OCI-LY7 (cell line): ENCODE measurements at regions not wholly inside any gene's neighbourhood (a gene's known extent, or its start where the extent isn't known, plus 50 kb on each side); places are given as distances from the start of the nearest gene placed in this dataset.

Experiments
- EZH2phosphoT487 ChIP-seq: fragments of 200-600 bp; sonication (generic); IDR thresholded peaks from 2 replicates; pipeline ENCODE4 v1.6.1; 2018; ENCODE audit warnings: low read depth, borderline replicate concordance, mild to moderate bottlenecking, mixed run types, antibody characterized with exemption, low read length, moderate library complexity, mixed read lengths
- TF ChIP-seq, protein P1 (sequence below): fragments of 200-600 bp; sonication (generic); conservative IDR thresholded peaks from 2 replicates; pipeline ENCODE4 v1.5.1; 2014; ENCODE audit warnings: mild to moderate bottlenecking, antibody characterized with exemption, low read length, moderate library complexity, mixed read lengths

DNA sequence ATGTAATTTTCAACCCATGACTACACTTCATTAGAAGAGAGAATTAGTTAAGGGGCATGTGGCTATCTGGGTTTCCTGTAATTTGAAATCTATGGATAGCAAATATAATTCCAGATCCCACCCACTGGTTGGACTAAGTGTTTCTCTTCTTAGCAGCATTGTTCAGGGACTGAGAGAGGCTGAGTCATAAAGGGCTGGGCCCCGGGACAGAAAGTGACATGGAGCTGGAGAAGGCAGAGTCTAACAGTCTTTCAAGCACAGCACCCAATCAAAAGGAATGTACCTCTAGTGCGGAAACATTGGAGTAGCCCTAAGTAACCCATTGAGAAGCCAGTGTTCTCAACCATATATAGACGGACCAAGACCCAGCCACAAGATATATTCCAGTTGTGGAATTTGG lies 363.9 kb downstream of the DHX35 start:
- TF ChIP-seq, protein P1, sequence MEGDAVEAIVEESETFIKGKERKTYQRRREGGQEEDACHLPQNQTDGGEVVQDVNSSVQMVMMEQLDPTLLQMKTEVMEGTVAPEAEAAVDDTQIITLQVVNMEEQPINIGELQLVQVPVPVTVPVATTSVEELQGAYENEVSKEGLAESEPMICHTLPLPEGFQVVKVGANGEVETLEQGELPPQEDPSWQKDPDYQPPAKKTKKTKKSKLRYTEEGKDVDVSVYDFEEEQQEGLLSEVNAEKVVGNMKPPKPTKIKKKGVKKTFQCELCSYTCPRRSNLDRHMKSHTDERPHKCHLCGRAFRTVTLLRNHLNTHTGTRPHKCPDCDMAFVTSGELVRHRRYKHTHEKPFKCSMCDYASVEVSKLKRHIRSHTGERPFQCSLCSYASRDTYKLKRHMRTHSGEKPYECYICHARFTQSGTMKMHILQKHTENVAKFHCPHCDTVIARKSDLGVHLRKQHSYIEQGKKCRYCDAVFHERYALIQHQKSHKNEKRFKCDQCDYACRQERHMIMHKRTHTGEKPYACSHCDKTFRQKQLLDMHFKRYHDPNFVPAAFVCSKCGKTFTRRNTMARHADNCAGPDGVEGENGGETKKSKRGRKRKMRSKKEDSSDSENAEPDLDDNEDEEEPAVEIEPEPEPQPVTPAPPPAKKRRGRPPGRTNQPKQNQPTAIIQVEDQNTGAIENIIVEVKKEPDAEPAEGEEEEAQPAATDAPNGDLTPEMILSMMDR, result no peak
- TF ChIP-seq EZH2phosphoT487, result no peak
